NOMO-1 treated with dmso at 0.1 percent for 144 hours (cell line): ENCODE measurements at regions not wholly inside any gene's neighbourhood (a gene's known extent, or its start where the extent isn't known, plus 50 kb on each side); places are given as distances from the start of the nearest gene placed in this dataset.
"Not testable (repeated sequence)": the region's sequence is repeated elsewhere in the genome, so short reads cannot be mapped to it uniquely, and the experiment has no call there.

ENCODE experiments used
- DNase-seq: peaks from one replicate; lab custom pipeline; 2025; ENCODE audit not compliant: unreplicated experiment; lab: John Stamatoyannopoulos, UW

DNA sequence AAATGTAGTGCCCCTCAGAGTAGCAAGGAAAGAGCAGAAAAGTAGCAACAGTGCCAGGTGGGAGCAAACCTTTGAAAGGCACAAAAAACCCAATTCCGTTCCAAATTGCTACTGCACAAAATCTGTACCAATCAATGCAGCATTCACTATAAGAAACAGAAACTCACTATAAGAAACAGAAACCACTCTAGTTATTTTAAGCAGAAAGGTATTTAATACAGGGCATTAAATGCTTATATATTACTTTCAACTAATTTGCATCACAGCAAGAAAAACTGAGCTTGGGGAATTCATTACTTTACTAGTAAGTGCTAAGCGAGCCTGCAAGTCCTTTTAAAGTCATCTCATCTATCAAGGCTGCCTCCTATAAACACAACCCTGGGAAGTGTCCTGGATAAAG is 116.5 kb upstream of the OLIG3 start:
- no peak for DNase-seq

DNA sequence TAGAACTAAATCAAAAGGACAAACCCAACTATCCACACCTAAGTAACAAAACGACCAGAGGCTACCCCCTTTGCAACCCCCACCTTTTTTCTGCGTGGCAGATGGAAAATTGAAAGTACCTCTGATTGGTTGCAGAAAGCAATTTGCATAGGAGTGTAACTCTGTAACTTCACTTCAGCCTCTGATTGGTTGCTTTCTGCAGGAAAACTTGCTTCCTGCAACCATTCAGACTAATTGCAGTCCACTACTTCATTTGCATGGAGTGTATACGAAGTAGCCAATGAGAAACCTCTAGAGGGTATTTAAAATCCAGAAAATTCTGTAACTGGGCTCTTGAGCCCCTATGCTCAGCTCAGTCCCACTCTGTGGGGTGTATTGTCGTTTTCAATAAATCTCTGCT is 129.1 kb upstream of the OLIG3 start:
- DNase-seq: no peak

DNA sequence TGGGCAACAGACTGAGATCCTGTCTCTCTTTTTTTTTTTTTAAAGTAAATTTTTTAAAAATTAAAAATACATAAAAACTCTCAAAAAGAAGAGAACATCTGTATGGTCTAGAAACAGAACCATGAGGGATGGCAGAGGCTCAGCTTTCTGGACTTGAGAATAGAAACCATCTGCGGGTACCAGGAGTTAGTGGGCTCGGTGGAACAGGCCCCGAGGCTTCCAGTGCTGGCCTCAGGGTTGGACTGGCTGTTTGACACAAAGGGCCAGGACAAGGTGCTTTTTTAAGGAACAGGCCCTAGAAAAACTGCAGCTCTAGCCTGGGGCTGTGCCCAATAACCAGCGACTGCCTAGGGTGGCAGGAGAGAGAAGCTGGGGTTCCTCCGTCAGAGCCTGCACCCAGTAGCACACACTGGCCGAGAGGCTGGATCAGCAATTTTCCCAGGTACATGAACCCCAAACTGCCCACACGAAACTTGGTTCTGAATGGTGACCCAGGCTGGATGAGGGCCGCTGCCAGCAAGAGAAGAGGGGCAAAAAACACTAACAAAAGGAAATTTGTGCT is 131.0 kb upstream of the OLIG3 start:
- DNase-seq: no peak

DNA sequence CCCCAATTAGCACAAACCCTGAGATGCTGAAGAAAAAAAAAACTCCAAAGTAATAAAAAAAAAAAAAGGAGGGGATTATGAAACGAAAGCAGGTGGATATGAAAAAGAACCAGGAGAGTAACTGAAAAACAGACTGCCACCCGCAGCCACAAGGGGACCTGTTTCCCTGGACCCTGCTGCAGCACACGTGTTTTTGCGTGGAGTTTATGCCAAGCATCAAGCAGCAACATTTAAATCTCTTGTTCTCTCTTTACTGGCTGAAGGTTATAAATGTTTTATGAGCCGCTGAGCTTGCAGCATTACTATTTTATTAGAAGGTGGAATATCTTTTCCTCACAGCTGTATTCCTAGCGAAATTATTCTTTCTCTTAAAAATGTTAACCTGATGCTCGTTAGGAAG is 131.6 kb upstream of the OLIG3 start:
- DNase-seq: no peak

DNA sequence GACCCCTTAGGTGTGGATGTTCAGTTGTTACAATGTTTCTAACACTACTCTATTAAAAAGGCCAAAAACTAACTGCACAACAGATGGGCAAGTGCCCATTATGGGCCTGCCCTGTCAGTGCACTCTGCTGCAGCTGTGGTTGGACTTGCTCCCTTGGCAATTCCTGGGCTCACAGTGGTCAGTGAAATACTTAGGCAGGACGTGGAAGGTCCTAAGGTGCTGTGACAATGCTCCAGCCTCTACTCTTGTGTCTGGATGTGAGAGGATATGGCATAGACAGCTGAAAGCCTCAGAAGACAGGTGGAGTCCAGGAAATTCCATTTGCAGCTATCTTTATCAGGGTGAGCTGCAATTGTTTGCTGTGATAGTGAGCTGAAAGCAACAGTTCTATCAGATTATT is 136.5 kb upstream of the OLIG3 start:
- DNase-seq: no peak

DNA sequence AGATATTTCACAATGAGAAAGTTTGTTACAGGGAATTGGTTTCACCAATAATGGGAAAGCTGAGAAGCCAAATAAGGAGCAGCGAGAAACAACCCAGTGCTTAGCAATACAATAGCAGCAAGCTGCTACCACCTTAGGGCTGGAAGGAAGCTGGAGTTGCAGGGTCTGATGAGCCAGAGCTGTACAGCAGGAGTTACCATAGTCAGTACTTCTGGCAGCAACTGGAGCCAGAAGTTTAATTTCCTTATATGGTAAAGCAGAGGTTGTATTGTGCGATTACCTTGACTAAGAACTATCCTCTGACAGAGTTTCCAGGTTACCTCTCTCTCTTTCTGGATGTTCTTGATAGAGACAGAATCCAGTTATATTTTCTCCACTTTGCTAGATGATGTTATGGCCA is 137.1 kb upstream of the OLIG3 start:
- no peak for DNase-seq

DNA sequence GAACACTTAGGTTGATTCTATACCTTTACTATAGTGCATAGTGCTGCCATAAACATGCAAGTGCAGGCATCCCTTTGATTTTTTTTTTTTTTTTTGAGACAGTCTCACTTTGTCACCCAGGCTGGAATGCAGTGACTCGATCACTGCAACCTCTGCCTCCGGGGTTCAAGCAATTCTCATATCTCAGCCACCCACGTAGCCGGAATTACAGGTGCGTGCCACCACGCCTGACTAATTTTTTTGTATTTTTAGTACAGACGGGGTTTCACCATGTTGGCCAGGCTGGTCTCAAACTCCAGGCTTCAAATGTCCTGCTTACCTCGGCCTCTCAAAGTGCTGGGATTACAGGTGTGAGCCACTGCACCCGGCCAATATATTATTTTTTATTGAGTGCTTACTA is 140.0 kb upstream of the OLIG3 start:
- DNase-seq: not testable (repeated sequence)

DNA sequence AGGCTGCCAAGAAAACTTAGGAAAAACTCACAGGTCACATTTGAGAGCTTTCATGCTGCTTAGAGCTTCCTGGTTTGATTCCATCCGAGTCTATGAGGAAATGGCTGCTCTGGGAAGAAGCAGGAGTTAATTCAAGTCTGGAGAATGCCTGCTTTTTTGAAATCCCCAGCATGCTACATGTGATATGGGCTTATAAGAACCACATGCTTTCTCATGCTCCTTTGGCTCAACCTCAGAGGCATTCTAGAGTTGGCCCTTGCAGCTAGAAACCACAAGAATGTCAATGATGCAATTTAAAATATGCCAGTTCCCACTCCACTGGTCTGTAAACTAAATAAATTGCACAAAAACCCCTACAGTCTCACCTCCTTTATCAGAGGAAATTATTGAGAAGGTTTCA is 142.9 kb upstream of the OLIG3 start:
- peak; percentile 62 for DNase-seq

DNA sequence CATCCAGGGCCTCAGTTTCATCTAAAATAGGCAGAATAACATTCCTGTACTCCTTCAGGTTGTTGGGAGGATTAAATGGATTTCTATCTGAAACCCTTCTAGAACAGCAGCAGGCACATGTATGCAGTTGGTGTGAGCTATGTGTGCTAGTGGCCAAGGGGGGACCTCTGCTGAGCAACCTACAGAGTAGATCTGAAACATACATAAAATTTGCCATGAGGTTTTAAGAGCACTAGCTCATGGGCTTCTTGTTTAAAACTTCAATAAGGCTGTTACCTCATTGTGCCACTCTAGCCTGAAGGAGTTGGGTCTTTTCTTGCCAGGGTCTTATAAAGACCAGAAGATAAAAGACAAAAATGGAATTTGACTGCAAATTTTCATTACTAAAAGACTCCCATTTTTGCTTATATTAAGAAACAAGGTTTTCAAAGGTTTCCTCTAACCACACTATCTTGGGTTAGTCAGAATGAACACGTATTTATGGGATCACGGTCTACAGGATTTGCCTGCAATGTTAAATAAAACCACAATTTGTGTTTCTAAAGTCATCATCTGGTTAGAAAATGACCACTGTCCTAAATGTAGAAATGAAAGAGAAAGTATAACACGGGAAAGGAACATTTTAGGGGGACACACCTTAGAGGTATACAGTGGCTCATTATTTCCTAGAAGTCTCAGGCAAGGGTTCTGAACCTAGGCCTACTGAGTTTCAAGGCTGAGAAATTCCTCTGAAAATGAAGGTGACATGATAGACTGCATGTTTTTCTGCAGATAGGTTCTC is 144.9 kb upstream of the OLIG3 start:
- no peak for DNase-seq

DNA sequence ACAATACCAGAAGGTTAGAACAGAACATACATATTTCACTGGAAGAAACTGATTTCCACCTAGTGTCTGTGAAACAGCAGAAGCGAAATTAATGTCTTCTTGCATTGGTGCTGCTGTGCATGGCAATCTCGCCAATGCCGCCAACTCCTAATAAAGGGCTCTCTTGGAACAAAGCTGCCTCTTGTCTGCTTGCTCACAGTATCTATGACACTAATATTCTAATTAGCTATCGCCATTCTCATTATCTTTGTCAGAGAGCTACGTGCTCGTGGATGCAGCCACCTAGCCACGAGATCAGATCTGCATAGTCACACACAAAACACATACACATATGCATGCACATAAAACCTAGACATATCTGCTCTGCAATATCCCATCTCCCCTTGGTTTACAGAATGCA is 145.9 kb upstream of the OLIG3 start:
- no peak for DNase-seq

DNA sequence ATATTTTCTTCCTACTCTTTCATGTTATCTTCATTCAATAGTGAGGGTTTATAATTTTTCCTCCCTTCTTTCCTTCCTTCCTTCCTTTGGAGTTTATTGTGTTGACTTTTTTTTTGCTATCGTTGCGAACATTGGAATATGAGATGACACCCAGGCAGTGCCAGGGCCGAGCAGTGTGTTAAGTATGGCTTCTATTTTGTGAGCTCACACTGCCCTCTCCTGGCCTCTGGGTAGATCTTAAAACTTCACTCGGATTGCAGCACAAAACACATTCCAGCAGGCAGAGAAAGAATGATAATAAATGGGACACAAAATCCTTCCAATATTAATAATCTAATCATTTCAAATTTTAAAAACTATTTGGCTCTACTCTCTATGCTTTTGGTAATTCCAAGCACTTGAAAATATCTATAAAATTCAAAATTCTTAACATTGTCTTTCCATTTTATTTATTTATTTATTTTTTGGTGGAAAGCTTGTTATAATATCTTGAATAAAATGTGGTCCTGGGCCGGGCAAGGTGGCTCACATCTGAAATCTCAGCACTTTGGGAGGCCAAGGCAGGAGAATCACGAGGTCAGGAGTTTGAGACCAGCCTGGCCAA is 147.4 kb upstream of the OLIG3 start:
- DNase-seq: peak; percentile 35

DNA sequence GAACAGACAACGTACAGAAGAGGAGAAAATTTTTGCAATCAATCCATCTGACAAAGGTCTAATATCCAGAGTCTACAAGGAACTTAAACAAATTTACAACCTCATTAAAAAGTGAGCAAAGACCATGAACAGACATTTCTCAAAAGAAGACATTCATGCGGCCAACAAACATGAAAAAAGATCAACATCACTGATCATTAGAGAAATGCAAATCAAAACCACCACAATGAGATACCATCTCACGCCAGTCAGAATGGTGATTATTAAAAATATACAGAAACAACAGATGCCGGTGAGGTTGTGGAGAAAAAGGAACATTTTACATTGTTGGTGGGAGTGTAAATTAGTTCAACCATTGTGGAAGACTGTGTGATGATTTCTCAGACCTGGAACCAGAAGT is 149.0 kb upstream of the OLIG3 start:
- not testable (repeated sequence) for DNase-seq

DNA sequence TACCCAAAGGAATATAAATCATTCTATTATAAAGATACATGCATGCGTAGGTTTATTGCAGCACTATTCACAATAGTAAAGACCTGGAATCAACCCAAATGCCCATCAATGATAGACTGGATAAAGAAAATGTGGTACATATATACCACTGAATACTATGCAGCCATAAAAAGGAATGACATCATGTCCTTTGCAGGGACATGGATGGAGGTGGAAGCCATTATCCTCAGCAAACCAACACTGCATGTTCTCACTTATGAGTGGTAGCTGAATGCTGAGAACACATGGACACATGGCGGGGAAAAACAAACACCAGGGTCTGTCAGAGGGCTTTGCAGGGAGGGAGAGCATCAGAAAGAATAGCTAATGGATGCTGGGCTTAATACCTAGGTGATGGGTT is 149.4 kb upstream of the OLIG3 start:
- not testable (repeated sequence) for DNase-seq

DNA sequence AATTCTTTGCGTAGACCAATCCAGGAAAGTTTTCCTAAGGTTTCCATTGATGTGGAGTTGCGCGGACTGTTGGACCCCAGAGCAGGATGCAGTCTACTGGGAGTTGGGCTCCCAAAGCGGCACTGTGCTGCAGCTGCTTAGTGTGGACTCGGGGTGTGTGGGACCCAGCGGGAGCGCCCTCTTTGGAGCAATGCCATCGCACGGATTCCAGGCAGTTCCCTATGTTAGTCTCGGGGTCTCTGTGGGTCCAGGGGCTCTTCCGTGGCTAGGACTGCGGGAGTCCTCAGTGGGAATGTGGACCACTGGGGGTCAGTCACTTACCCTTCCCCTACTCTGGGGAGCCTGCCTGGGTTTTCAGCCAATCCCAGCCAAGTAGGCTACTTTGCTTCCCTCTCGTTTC is 151.7 kb upstream of the OLIG3 start:
- DNase-seq: no peak

DNA sequence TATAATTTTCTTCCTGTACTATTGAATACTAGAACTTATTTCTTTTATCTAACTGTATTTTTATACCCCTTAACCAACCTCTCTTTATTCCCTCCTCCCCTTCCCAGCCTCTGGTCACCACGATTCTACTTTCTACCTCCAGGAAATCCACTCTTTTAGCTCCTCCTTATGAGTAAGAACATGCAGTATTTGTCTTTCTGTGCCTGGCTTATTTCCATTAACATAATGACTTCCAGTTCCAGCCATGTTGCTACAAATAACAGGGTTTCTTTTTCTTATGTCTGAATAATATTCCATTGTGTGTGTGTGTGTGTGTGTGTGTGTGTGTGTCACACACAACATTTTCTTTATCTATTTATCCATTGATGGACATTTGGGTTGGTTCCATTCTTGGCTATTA is 152.3 kb upstream of the OLIG3 start:
- no peak for DNase-seq

DNA sequence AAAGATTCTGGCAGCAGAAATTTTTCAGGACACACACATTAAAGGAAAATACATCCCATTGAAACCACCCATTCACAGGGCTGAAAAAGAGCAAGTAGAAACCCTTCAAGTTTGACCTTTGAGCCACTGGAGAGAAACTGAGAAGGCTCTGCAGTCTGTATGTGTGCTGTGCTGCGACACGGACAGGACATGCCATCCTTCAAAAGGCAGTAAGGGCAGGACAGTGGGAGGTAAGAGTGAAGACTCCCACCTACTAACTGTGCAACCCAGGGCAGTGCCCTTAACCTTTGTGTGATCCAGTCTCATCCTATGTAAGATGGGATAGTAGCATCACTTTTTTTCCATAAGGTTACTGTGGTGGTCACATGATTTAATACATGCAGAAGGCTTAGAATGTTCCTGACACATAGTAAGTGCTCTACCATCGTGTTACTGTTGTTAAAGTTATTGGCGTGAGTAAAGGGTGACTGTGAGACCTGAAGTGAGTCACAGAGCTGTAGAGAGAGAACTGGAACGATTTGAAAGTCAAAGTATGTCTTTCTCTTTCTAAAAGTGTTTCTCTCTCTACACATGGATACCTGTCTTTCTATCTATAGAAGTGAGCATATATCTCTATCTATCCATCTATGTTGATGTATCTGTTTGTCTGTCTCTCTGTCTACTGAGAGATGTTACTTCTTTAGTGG is 153.7 kb upstream of the OLIG3 start:
- DNase-seq: no peak

DNA sequence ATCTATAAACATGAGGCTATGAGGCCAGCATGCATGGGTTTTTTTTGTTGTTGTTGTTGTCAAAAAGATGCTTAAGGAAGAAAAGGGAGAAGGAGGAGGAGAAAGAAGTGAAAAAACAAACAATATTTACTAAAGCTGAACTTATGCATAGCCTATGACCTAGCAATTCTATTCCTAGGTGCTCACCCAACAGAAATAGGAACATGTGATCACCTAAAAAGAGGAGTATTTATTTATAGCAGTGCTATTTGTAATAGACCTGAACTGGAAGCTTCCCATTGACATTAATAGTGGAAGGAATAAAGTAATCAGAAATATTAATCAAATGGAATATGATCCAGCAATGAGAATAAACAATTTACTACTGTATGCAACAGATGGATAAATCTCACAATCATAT is 156.5 kb upstream of the OLIG3 start:
- DNase-seq: no peak

DNA sequence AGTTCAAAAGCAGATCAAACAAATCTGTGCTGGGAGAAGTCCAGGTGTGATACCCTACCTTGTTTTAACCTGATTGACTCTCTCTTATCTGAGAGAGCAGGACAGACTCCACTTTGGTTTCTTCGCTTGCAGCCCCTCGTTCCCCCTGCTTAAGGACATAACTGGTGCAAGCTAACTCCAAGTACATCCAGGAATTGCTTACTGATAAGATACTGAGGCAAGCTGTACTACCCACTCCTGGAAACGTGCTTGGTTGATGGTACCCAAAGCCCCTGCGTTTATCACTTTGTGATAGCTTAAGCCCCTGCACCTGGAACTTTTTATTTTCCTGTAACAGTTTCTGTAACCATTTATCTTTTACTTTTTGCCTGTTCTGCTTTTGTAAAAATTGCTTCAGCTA is 157.0 kb upstream of the OLIG3 start:
- no peak for DNase-seq

DNA sequence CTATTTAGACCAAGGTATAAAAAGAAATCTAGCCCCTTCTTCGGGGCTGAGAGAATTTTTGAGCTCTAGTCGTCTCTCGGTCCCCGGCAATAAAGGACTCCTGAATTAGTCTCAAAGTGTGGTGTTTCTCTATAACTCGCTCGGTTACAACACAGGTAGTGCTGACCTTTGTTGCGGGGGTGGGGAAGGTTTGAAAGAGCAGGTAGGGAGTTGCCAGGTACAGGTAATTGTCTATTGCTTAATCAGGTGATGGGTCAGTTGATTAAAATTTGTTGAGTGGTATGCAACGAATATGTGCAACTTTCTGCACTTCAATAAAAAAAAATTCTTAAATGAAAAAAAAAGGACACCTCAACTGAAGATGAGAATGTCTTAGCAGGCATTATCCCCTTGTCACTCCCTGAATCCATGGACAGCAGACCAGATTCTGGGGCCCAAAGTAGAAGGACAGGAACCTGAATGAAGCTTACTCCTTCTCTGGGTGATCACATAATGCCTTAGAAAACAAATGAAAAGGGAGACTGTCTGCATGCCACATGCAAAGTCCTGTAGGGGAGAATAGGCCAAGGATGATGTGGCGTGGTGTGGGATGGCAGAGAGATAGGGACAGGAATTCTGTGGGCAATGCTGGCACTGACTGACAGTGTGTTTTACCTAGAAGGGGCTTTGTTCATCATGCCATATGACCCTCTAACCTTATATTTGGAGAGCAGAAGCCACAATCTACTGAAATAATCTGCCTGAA is 157.6 kb upstream of the OLIG3 start:
- no peak for DNase-seq

DNA sequence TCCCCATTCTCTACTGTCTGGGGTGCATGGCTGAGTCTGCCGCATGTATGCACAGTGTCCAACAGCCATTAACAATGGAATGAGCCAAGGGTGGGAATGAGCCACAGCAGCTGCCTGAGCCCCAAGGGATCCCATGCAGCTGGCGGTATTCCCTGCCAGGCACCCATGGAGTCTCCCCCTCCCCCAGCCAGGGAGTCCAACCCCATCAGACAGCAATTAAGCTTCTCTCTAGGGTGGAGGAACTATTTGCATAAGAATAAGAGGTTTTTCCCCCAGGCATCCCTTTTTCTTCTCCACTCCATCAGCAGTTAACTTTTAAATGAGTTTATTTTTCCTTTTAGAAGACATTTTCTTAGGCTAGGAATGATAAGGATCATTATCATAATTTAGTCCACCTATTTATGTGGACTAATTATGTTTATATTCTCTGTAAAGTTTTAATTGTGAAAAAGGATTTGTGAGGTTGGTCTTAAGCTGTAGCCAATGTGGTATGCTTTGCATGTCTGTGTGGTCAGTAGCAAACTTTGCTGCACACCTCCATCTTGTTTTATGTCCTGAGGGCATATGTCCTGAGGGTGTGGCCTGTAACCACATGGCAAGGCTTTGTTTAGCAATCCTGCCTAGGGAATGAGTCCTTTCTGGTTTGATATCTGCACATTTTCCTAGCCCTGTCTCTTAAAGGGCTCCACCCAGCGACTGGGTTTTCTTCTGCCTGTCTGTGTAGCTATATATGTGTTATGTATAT is 158.9 kb upstream of the OLIG3 start:
- no peak for DNase-seq

DNA sequence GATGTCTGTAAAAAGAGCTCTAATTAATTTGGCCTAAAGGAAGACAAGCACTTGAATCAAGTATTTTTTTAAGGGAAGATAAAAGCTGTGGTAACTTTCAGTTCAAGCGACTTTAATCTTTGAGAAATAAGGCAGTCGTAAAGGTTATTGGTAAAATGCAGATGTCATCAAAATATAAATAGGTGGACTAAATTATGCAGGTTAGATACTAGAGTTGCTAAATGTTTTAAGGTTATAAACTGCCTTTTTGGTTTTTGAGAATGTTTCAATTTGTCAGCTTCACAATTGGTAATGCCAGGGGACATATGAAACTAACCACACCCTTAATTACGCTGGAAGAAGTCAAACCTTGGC is 159.5 kb upstream of the OLIG3 start:
- DNase-seq: no peak
